GM12874 (cell line): ENCODE measurements at regions not wholly inside any gene's neighbourhood (a gene's known extent, or its start where the extent isn't known, plus 50 kb on each side); places are given as distances from the start of the nearest gene placed in this dataset.

Experiments used
- CTCF ChIP-seq: IDR thresholded peaks from 2 replicates; pipeline ENCODE4 v1.5.1; 2011; ENCODE audit warnings: low read depth, mild to moderate bottlenecking, control low read depth, low read length, moderate library complexity; ENCODE audit not compliant: insufficient read depth

DNA sequence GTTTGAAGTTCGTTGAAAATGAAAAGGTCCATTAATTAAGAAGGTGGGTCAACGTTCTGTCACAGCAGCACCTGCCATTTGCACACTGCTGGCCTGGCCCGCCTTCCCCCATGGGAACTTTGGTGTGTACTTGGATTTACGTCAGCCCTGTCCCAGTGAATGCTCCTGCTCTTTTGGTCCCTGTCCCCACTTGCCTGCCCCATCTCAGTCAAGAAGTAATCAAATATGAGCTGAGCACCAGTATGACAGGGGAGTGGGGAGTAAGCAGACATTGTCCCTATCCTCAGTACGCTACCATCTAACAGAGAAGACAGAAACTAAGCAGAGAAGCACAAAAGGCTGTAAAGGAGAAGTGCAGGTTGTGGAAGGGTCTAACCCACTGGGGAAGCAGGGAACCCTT is 65.1 kb downstream of the SLC4A3 start:
- no peak for TF ChIP-seq CTCF

DNA sequence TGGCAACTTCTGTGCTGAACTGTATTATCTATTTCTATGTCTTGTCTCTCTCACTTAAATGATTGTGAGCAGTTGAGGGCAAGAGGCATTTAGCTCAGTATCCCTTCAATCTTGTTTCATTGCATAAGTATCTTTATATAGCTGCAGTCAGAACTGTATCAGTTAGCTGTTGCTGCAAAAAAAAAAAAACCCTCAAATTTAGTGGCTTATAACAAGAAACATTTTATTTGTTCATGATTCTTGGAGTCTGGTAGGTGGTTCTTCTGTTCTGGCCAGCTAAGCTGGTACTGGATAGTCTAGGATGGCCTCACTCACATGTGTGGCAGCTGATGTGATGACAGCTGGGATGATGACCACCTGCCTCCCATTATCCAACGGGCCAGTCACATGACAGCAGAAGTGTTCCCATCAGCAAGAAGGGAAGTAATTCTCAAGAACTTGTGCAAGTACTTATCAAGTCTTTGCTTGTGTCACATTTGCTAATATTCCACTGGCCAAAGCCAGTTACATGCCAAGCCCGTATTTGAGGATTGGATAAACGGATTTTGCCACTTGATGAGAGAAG is 67.8 kb downstream of the SLC4A3 start:
- no peak for TF ChIP-seq CTCF

DNA sequence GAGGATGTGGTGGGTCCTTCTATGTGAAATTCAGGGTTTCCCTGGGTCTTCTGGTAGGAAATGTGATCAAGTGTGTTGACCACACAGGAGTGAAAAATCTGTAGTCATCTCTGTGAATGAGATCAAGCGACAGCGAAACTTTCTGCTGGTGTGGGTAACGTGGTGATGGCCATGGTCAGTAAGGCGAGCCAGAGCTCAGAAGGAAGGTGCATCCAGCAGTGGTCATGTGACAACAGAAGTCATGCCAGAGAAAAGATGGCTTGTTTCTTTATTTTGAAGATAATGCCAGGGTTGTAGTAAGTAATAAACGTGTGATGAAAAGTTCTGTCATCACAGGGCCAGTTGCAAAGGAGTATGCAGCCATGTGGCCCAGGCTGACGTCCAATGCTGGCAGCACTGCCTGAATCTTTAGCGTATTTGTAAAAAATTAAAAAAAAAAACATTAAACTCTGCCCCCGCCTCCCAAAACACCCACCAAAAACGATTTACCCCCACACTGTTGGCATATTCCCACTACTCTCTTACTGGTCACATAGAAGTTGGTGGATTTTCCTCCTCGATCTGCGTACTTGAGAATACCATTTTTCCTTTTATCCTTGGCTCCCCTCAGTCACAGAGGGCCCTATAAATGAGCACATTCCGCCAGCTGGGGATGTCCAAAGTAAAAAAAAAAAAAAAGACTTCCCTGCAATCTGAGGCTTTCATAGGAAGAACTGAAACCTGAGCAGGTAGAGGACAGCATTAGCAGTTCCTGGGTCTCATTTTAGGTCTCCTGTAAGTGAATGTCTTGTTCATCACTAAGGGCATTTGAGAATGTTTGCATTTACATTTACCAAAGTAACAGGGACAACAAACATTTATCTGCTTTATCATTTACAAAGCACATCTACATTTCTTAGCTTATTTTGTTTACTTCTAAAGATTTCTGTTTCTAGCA is 70.6 kb downstream of the SLC4A3 start:
- TF ChIP-seq CTCF, result no peak

- no peak for TF ChIP-seq CTCF
Measured at GRCh38 chr2:219698748-219699439, 71.5 kb downstream of the SLC4A3 start.

GRCh38 chr2:219699440-219699821 is 72.0 kb downstream of the SLC4A3 start:
- TF ChIP-seq CTCF, result no peak

GRCh38 chr2:219701847-219702634 is 74.6 kb downstream of the SLC4A3 start:
- no peak for TF ChIP-seq CTCF
